Astrocyte (in vitro differentiated cells and primary cell): ENCODE measurements at regions not wholly inside any gene's neighbourhood (a gene's known extent, or its start where the extent isn't known, plus 50 kb on each side); places are given as distances from the start of the nearest gene placed in this dataset.

Source experiments
- DNase-seq: peaks from one replicate; pipeline ENCODE4 v3.0.0-alpha.2; 2010; ENCODE audit warnings: low read depth
- FAIRE-seq: peaks from 2 replicates; lab custom pipeline; 2011; peaks lifted over from hg19 to GRCh38; lab: Jason Lieb, UNC
- H2AFZ ChIP-seq: 2 replicates; pipeline ENCODE4 v1.6.0; 2012; ENCODE audit warnings: low read depth, low read length, inconsistent platforms
- H3K27ac ChIP-seq: 2 replicates; pipeline ENCODE4 v1.5.1; 2011; ENCODE audit warnings: low read depth, low read length, inconsistent platforms
- H3K27me3 ChIP-seq: 2 replicates; pipeline ENCODE4 v1.6.0; 2011; ENCODE audit warnings: low read length, inconsistent platforms; ENCODE audit not compliant: insufficient read depth
- H3K36me3 ChIP-seq: 2 replicates; pipeline ENCODE4 v1.5.1; 2011; ENCODE audit warnings: low read length, inconsistent platforms; ENCODE audit not compliant: insufficient read depth
- H3K4me1 ChIP-seq: 2 replicates; pipeline ENCODE4 v1.5.1; 2011; ENCODE audit warnings: low read length, inconsistent platforms; ENCODE audit not compliant: insufficient read depth
- H3K4me2 ChIP-seq: 2 replicates; pipeline ENCODE4 v1.6.0; 2012; ENCODE audit warnings: low read length, inconsistent platforms
- H3K4me3 ChIP-seq: 2 replicates; pipeline ENCODE4 v1.5.1; 2011; ENCODE audit warnings: low read depth, mild to moderate bottlenecking, low read length, inconsistent platforms; ENCODE audit not compliant: insufficient read depth
- H3K79me2 ChIP-seq: 2 replicates; pipeline ENCODE4 v1.6.0; 2012; ENCODE audit warnings: mild to moderate bottlenecking, low read length, inconsistent platforms; ENCODE audit not compliant: insufficient read depth
- H3K9ac ChIP-seq: 2 replicates; pipeline ENCODE4 v1.6.0; 2012; ENCODE audit warnings: mild to moderate bottlenecking, low read length, inconsistent platforms
- H3K9me3 ChIP-seq: 2 replicates; pipeline ENCODE4 v1.5.1; 2012; ENCODE audit warnings: low read depth, mild to moderate bottlenecking, low read length, inconsistent platforms; ENCODE audit not compliant: insufficient read depth
- H4K20me1 ChIP-seq: 2 replicates; pipeline ENCODE4 v1.6.0; 2012; ENCODE audit warnings: low read length, inconsistent platforms; ENCODE audit not compliant: insufficient read depth
- H3K27ac Mint-ChIP-seq: one replicate; pipeline ENCODE4 v1.8.0; 2021; ENCODE audit warnings: mild to moderate bottlenecking, mixed read lengths; ENCODE audit not compliant: unreplicated experiment
- H3K27me3 Mint-ChIP-seq: one replicate; pipeline ENCODE4 v1.8.0; 2021; ENCODE audit warnings: low read depth, mixed read lengths; ENCODE audit not compliant: unreplicated experiment
- H3K36me3 Mint-ChIP-seq: one replicate; pipeline ENCODE4 v1.8.0; 2021; ENCODE audit warnings: low read depth, mixed read lengths; ENCODE audit not compliant: unreplicated experiment
- H3K4me1 Mint-ChIP-seq: one replicate; pipeline ENCODE4 v1.8.0; 2021; ENCODE audit warnings: low read depth, mixed read lengths; ENCODE audit not compliant: unreplicated experiment
- H3K4me3 Mint-ChIP-seq: one replicate; pipeline ENCODE4 v1.8.0; 2021; ENCODE audit warnings: mild to moderate bottlenecking, moderate library complexity, mixed read lengths; ENCODE audit not compliant: unreplicated experiment
- H3K9me3 Mint-ChIP-seq: one replicate; pipeline ENCODE4 v1.8.0; 2021; ENCODE audit warnings: mild to moderate bottlenecking, mixed read lengths; ENCODE audit not compliant: unreplicated experiment
- EZH2 ChIP-seq: IDR thresholded peaks from 2 replicates; pipeline ENCODE4 v1.6.1; 2012; ENCODE audit warnings: mild to moderate bottlenecking, low read length, inconsistent platforms; ENCODE audit not compliant: insufficient read depth
- TF ChIP-seq, protein P1 (sequence below): IDR thresholded peaks from 2 replicates; pipeline ENCODE4 v1.5.1; 2011; ENCODE audit warnings: low read depth, mild to moderate bottlenecking, inconsistent platforms, low read length, moderate library complexity; ENCODE audit not compliant: insufficient read depth

DNA sequence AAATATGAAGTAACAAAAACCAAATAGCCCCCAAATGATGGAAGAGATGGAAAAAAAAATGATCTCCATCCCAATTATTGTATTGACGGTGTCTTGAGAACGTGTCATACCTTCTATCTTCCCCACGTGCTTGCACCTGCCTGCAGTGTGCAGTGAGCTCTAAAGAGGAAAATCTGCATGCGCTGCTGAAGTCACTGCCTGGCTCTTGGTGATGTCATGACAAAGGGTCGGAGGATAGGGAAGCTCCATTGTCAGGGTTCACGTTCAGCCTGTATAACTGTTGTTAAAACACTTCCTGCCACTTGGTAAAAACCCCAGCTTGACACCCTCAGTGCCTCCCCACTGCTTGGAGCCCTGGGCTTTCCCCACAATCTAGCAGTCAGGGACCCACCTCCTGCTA is 549.2 kb upstream of the MKI67 start:
- Mint-ChIP-seq H3K27ac (no peak overlapping the region), H3K36me3 (no peaks in the 10 kb centered on the region), H3K4me3 (no peak overlapping the region), H3K4me1 (no peaks in the 10 kb centered on the region), H3K9me3 (peaks cover 2% of the 10 kb centered on the region), H3K27me3 (peaks cover 16% of the 10 kb centered on the region)
- TF ChIP-seq, protein P1, sequence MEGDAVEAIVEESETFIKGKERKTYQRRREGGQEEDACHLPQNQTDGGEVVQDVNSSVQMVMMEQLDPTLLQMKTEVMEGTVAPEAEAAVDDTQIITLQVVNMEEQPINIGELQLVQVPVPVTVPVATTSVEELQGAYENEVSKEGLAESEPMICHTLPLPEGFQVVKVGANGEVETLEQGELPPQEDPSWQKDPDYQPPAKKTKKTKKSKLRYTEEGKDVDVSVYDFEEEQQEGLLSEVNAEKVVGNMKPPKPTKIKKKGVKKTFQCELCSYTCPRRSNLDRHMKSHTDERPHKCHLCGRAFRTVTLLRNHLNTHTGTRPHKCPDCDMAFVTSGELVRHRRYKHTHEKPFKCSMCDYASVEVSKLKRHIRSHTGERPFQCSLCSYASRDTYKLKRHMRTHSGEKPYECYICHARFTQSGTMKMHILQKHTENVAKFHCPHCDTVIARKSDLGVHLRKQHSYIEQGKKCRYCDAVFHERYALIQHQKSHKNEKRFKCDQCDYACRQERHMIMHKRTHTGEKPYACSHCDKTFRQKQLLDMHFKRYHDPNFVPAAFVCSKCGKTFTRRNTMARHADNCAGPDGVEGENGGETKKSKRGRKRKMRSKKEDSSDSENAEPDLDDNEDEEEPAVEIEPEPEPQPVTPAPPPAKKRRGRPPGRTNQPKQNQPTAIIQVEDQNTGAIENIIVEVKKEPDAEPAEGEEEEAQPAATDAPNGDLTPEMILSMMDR, result no peak
- TF ChIP-seq EZH2, result no peak
- no peaks in the 10 kb centered on the region for H3K27me3 ChIP-seq
- H4K20me1 ChIP-seq, result no peaks in the 10 kb centered on the region
- no peaks in the 10 kb centered on the region for H3K36me3 ChIP-seq
- H3K4me3 ChIP-seq, result no peak overlapping the region
- peaks cover 4% of the 10 kb centered on the region for H3K9me3 ChIP-seq
- DNase-seq, result no peak
- no peaks in the 10 kb centered on the region for H3K79me2 ChIP-seq
- no peak overlapping the region for H3K9ac ChIP-seq
- no peak overlapping the region for H2AFZ ChIP-seq
- FAIRE-seq, result no peak
- no peak overlapping the region for H3K4me2 ChIP-seq
- H3K4me1 ChIP-seq, result no peaks in the 10 kb centered on the region
- H3K27ac ChIP-seq, result no peak overlapping the region

GRCh38 chr10:128680116-128680515 is 553.9 kb upstream of the MKI67 start:
- Mint-ChIP-seq H3K27ac (no peak overlapping the region), H3K4me1 (no peaks in the 10 kb centered on the region), H3K36me3 (no peaks in the 10 kb centered on the region), H3K27me3 (peaks cover 36% of the 10 kb centered on the region), H3K4me3 (no peak overlapping the region), H3K9me3 (peaks cover 2% of the 10 kb centered on the region)
- H2AFZ ChIP-seq, result no peak overlapping the region
- DNase-seq, result no peak
- H3K79me2 ChIP-seq, result no peaks in the 10 kb centered on the region
- H3K9me3 ChIP-seq, result peaks cover 4% of the 10 kb centered on the region
- no peak overlapping the region for H3K4me3 ChIP-seq
- H3K36me3 ChIP-seq, result no peaks in the 10 kb centered on the region
- H3K4me2 ChIP-seq, result no peak overlapping the region
- H3K27me3 ChIP-seq, result no peaks in the 10 kb centered on the region
- H4K20me1 ChIP-seq, result no peaks in the 10 kb centered on the region
- no peak for FAIRE-seq
- H3K9ac ChIP-seq, result no peak overlapping the region
- H3K27ac ChIP-seq, result no peak overlapping the region
- H3K4me1 ChIP-seq, result no peaks in the 10 kb centered on the region
- TF ChIP-seq, protein P1, result no peak
- TF ChIP-seq EZH2, result no peak

GRCh38 chr10:128684215-128684614 is 558.0 kb upstream of the MKI67 start:
- no peaks in the 10 kb centered on the region for H3K9me3 Mint-ChIP-seq
- peaks cover 1% of the 10 kb centered on the region for H3K9me3 ChIP-seq
- no peak overlapping the region for H3K27ac ChIP-seq

More at GRCh38 chr10:128684215-128684614, 558.0 kb upstream of the MKI67 start:
- Mint-ChIP-seq H3K27ac (no peak overlapping the region), H3K27me3 (peaks cover 34% of the 10 kb centered on the region), H3K4me3 (no peak overlapping the region), H3K4me1 (peaks cover 4% of the 10 kb centered on the region), H3K36me3 (no peaks in the 10 kb centered on the region)
- no peaks in the 10 kb centered on the region for H3K4me1 ChIP-seq
- no peaks in the 10 kb centered on the region for H3K27me3 ChIP-seq
- H3K4me3 ChIP-seq, result no peak overlapping the region
- H4K20me1 ChIP-seq, result no peaks in the 10 kb centered on the region
- no peak overlapping the region for H3K9ac ChIP-seq
- H3K79me2 ChIP-seq, result no peaks in the 10 kb centered on the region
- no peak overlapping the region for H3K4me2 ChIP-seq
- FAIRE-seq (no peak), DNase-seq (no peak)
- no peaks in the 10 kb centered on the region for H3K36me3 ChIP-seq
- H2AFZ ChIP-seq, result no peak overlapping the region
- TF ChIP-seq, protein P1, result no peak
- TF ChIP-seq EZH2, result no peak
